ENCODE measurements at regions not wholly inside any gene's neighbourhood (a gene's known extent, or its start where the extent isn't known, plus 50 kb on each side); places are given as distances from the start of the nearest gene placed in this dataset.

GRCh38 chr2:151098841-151099240 lies 162.8 kb downstream of the RBM43 start:
- H3K4me1 Mint-ChIP-seq: no peaks in the 10 kb centered on the region
- H3K4me3 Mint-ChIP-seq: no peak overlapping the region
- ChIA-PET POLR2A (no interaction called here), CTCF (no interaction called here)
- ATAC-seq: no peak
- intact Hi-C loops (cut with DNase I, micrococcal nuclease): no loop called here
- no peaks in the 10 kb centered on the region for H3K9me3 Mint-ChIP-seq (ENCODE audit: low read depth)
- DNase-seq: no peak
- H3K27ac Mint-ChIP-seq: no peak overlapping the region
- no peaks in the 10 kb centered on the region for H3K27me3 Mint-ChIP-seq
- H3K36me3 Mint-ChIP-seq (ENCODE audit: low read depth): no peaks in the 10 kb centered on the region

- H3K9me3 Mint-ChIP-seq (ENCODE audit: low read depth): no peaks in the 10 kb centered on the region
- no peaks in the 10 kb centered on the region for H3K4me1 Mint-ChIP-seq
- intact Hi-C loops (cut with DNase I, micrococcal nuclease): no loop called here
- H3K4me3 Mint-ChIP-seq: no peak overlapping the region
- CTCF ChIA-PET: no interaction called here
- POLR2A ChIA-PET: interaction anchor here (0.6 kb wide), 1 partner anchor 374 kb away, joined by 3 read pairs; no protein-coding TSS in a partner anchor
- ATAC-seq: no peak
- no peak overlapping the region for H3K27ac Mint-ChIP-seq
- DNase-seq: no peak
- H3K36me3 Mint-ChIP-seq (ENCODE audit: low read depth): no peaks in the 10 kb centered on the region
- no peaks in the 10 kb centered on the region for H3K27me3 Mint-ChIP-seq
Measured at GRCh38 chr2:151097895-151098294, 163.8 kb downstream of the RBM43 start.

GRCh38 chr2:151097128-151097527 lies 164.5 kb downstream of the RBM43 start:
- Mint-ChIP-seq H3K27ac (no peak overlapping the region), H3K27me3 (peaks cover 2% of the 10 kb centered on the region), H3K9me3 (ENCODE audit: low read depth) (no peaks in the 10 kb centered on the region), H3K4me1 (no peaks in the 10 kb centered on the region), H3K4me3 (no peak overlapping the region), H3K36me3 (ENCODE audit: low read depth) (no peaks in the 10 kb centered on the region)
- ATAC-seq (no peak), DNase-seq (no peak)
- intact Hi-C loops (cut with DNase I, micrococcal nuclease): no loop called here
- CTCF ChIA-PET: interaction anchor here (0.7 to 0.9 kb wide), 2 partner anchors 22 to 955 kb away, joined by 3 read pairs; no protein-coding TSS in a partner anchor
- POLR2A ChIA-PET: interaction anchor here (0.6 kb wide), 1 partner anchor 375 kb away, joined by 3 read pairs; no protein-coding TSS in a partner anchor

GRCh38 chr2:151096235-151096634 lies 165.4 kb downstream of the RBM43 start:
- H3K27ac Mint-ChIP-seq: no peak overlapping the region
- no peaks in the 10 kb centered on the region for H3K9me3 Mint-ChIP-seq (ENCODE audit: low read depth)
- intact Hi-C loops (cut with DNase I, micrococcal nuclease): no loop called here
- ATAC-seq (no peak), DNase-seq (no peak)
- ChIA-PET POLR2A (no interaction called here), CTCF (no interaction called here)
- H3K4me3 Mint-ChIP-seq: no peak overlapping the region
- H3K4me1 Mint-ChIP-seq: no peaks in the 10 kb centered on the region
- H3K36me3 Mint-ChIP-seq (ENCODE audit: low read depth): no peaks in the 10 kb centered on the region
- H3K27me3 Mint-ChIP-seq: peaks cover 5% of the 10 kb centered on the region

GRCh38 chr2:151095463-151095862 lies 166.2 kb downstream of the RBM43 start:
- peaks cover 8% of the 10 kb centered on the region for H3K27me3 Mint-ChIP-seq
- POLR2A ChIA-PET: no interaction called here
- CTCF ChIA-PET: no interaction called here
- H3K4me1 Mint-ChIP-seq: no peaks in the 10 kb centered on the region
- ATAC-seq (no peak), DNase-seq (no peak)
- no peaks in the 10 kb centered on the region for H3K36me3 Mint-ChIP-seq (ENCODE audit: low read depth)
- no peak overlapping the region for H3K27ac Mint-ChIP-seq
- no peaks in the 10 kb centered on the region for H3K9me3 Mint-ChIP-seq (ENCODE audit: low read depth)
- no peak overlapping the region for H3K4me3 Mint-ChIP-seq
- intact Hi-C loops (cut with DNase I, micrococcal nuclease): no loop called here

GRCh38 chr2:151091583-151091982 lies 170.1 kb downstream of the RBM43 start:
- POLR2A ChIA-PET: no interaction called here
- Mint-ChIP-seq H3K27ac (no peak overlapping the region), H3K4me1 (no peaks in the 10 kb centered on the region), H3K9me3 (ENCODE audit: low read depth) (no peaks in the 10 kb centered on the region), H3K36me3 (ENCODE audit: low read depth) (no peaks in the 10 kb centered on the region), H3K27me3 (peaks cover 8% of the 10 kb centered on the region), H3K4me3 (no peak overlapping the region)
- DNase-seq (no peak), ATAC-seq (no peak)
- intact Hi-C loops (cut with DNase I, micrococcal nuclease): no loop called here
- CTCF ChIA-PET: no interaction called here

- no peak for DNase-seq
- ATAC-seq: no peak
- ChIA-PET CTCF (no interaction called here), POLR2A (no interaction called here)
- peaks cover 8% of the 10 kb centered on the region for H3K27me3 Mint-ChIP-seq
- no peak overlapping the region for H3K27ac Mint-ChIP-seq
- no peaks in the 10 kb centered on the region for H3K9me3 Mint-ChIP-seq (ENCODE audit: low read depth)
- peaks cover 8% of the 10 kb centered on the region for H3K4me1 Mint-ChIP-seq
- no peak overlapping the region for H3K4me3 Mint-ChIP-seq
- H3K36me3 Mint-ChIP-seq (ENCODE audit: low read depth): no peaks in the 10 kb centered on the region
- intact Hi-C loops (cut with DNase I, micrococcal nuclease): no loop called here
Measured at GRCh38 chr2:151087377-151087776, 174.3 kb downstream of the RBM43 start.

GRCh38 chr2:151085181-151085611 lies 176.5 kb downstream of the RBM43 start:
- DNase-seq (no peak), ATAC-seq (no peak)
- intact Hi-C loops (cut with DNase I, micrococcal nuclease): no loop called here
- H3K9me3 Mint-ChIP-seq (ENCODE audit: low read depth): no peaks in the 10 kb centered on the region
- ChIA-PET CTCF (interaction anchor here (0.8 kb wide), 1 partner anchor 141 kb away, joined by 4 read pairs; no protein-coding TSS in a partner anchor), POLR2A (interaction anchor here (0.6 kb wide), 1 partner anchor 98 kb away, joined by 3 read pairs; no protein-coding TSS in a partner anchor)
- no peaks in the 10 kb centered on the region for H3K27me3 Mint-ChIP-seq
- H3K36me3 Mint-ChIP-seq (ENCODE audit: low read depth): no peaks in the 10 kb centered on the region
- peaks cover 8% of the 10 kb centered on the region for H3K4me1 Mint-ChIP-seq
- no peak overlapping the region for H3K27ac Mint-ChIP-seq
- H3K4me3 Mint-ChIP-seq: no peak overlapping the region

- Mint-ChIP-seq H3K4me1 (peaks cover 8% of the 10 kb centered on the region), H3K27me3 (no peaks in the 10 kb centered on the region), H3K36me3 (ENCODE audit: low read depth) (no peaks in the 10 kb centered on the region), H3K9me3 (ENCODE audit: low read depth) (no peaks in the 10 kb centered on the region), H3K27ac (no peak overlapping the region), H3K4me3 (no peak overlapping the region)
- intact Hi-C loops (cut with DNase I, micrococcal nuclease): no loop called here
- ATAC-seq (no peak), DNase-seq (no peak)
- CTCF ChIA-PET: interaction anchor here (0.8 to 1.1 kb wide), 3 partner anchors 50 to 155 kb away, joined by 3 to 4 read pairs (median 3); no protein-coding TSS in a partner anchor
- POLR2A ChIA-PET: interaction anchor here (0.6 kb wide), 1 partner anchor 99 kb away, joined by 3 read pairs; no protein-coding TSS in a partner anchor
Measured at GRCh38 chr2:151083856-151084795, 177.5 kb downstream of the RBM43 start.

- ChIA-PET CTCF (interaction anchor here (0.6 kb wide), 1 partner anchor 35 kb away, joined by 5 read pairs; no protein-coding TSS in a partner anchor), POLR2A (no interaction called here)
- Mint-ChIP-seq H3K27me3 (peaks cover 9% of the 10 kb centered on the region), H3K27ac (no peak overlapping the region), H3K36me3 (ENCODE audit: low read depth) (no peaks in the 10 kb centered on the region), H3K4me3 (no peak overlapping the region), H3K4me1 (peaks cover 8% of the 10 kb centered on the region), H3K9me3 (ENCODE audit: low read depth) (peaks cover 8% of the 10 kb centered on the region)
- ATAC-seq (no peak), DNase-seq (no peak)
- intact Hi-C loops (cut with DNase I, micrococcal nuclease): no loop called here
Measured at GRCh38 chr2:151078889-151079288, 182.8 kb downstream of the RBM43 start.

GRCh38 chr2:151071906-151072305 lies 189.8 kb downstream of the RBM43 start:
- ATAC-seq: no peak
- Mint-ChIP-seq H3K27me3 (peaks cover 7% of the 10 kb centered on the region), H3K36me3 (ENCODE audit: low read depth) (no peaks in the 10 kb centered on the region), H3K27ac (no peak overlapping the region), H3K4me3 (no peak overlapping the region), H3K4me1 (no peaks in the 10 kb centered on the region), H3K9me3 (ENCODE audit: low read depth) (peaks cover under 1% of the 10 kb centered on the region)
- intact Hi-C loops (cut with DNase I, micrococcal nuclease): no loop called here
- POLR2A ChIA-PET: no interaction called here
- CTCF ChIA-PET: interaction anchor here (0.5 kb wide), 1 partner anchor 221 kb away, joined by 3 read pairs; no protein-coding TSS in a partner anchor
- DNase-seq: no peak

GRCh38 chr2:151071382-151071781 lies 190.3 kb downstream of the RBM43 start:
- DNase-seq (no peak), ATAC-seq (no peak)
- Mint-ChIP-seq H3K4me3 (no peak overlapping the region), H3K27ac (no peak overlapping the region), H3K9me3 (ENCODE audit: low read depth) (no peaks in the 10 kb centered on the region), H3K27me3 (peaks cover 7% of the 10 kb centered on the region), H3K36me3 (ENCODE audit: low read depth) (no peaks in the 10 kb centered on the region), H3K4me1 (no peaks in the 10 kb centered on the region)
- intact Hi-C loops (cut with DNase I, micrococcal nuclease): no loop called here
- POLR2A ChIA-PET: no interaction called here
- CTCF ChIA-PET: interaction anchor here (0.5 kb wide), 1 partner anchor 221 kb away, joined by 3 read pairs; no protein-coding TSS in a partner anchor

All from activated CD4-positive, alpha-beta T cell treated with anti-CD3 and anti-CD28 coated beads for 36 hours (primary cell).